ENCODE measurements at regions not wholly inside any gene's neighbourhood (a gene's known extent, or its start where the extent isn't known, plus 50 kb on each side); places are given as distances from the start of the nearest gene placed in this dataset.

GRCh38 chr12:58211211-58211610, 269.8 kb downstream of the ATP23 start:
- in situ Hi-C loops (cut with HindIII; ENCODE audit: low pct_unique_long_range_greater_than_20kb, low sequenced_read_pairs): no loop called here
- DNase-seq (ENCODE audit: low read depth, low spot score): no peak

- DNase-seq (ENCODE audit: low read depth, low spot score): no peak
- in situ Hi-C loops (cut with HindIII; ENCODE audit: low pct_unique_long_range_greater_than_20kb, low sequenced_read_pairs): no loop called here
These were observed 275.8 kb downstream of the ATP23 start for GRCh38 chr12:58217130-58217529.

DNA sequence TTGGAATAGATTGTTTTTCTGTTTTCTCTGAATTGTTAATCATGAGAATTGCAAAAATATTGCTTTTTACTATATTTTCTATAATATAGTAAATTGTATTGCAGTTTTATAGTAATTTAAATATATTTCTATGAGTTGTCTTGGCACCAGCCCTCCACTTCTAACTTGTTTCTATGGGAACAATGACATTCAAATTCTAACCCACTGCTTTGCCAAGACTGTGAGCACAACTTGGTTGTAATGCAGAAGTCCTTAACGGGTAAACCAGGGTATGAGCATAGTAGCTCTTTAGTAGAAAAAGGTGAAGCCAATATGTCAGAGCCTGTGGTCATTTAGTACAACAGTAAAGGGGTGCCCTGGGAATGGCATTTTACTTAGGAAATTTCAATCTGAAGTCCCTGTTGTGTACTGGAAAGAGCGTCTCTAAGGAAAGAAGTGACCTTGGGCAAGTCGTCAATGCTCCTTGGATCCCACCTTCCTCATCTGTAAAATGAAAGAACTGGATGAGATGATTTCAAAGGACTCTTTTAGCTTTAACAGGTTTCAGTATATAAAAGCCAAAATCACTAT, 283.3 kb downstream of the ATP23 start:
- in situ Hi-C loops (cut with HindIII; ENCODE audit: low pct_unique_long_range_greater_than_20kb, low sequenced_read_pairs): no loop called here
- DNase-seq (ENCODE audit: low read depth, low spot score): no peak

DNA sequence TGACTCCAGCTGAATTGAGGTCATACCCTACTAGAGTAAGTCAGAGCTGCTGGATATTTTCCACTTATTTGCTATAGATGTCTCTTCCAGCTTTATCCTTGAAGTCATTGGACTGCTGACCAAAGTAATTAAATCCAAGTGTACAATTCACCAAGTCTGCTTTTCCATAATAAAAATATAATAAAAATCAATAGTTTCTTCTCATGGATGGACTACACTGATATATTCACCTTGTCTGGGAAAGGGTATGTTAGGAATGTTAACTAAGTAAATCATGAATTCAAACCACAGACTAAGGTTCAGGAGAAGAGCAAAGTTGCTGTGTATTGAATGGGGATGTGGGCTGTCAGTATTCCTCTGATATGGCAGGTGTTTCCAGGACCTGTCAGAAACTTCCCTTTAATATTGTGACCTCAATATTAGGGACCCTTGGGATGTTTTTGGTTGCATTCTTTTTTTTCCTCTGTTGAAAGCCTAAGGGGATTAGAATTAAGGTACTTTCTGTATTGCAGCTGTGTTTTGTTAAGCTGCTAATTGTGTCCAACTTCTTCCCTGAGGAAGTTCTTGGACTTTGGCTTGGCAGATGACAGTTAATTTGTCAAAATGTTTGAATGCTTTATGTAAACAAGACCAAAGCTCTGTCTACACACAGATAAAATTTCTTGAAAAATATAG, 284.0 kb downstream of the ATP23 start:
- DNase-seq (ENCODE audit: low read depth, low spot score): no peak
- in situ Hi-C loops (cut with HindIII; ENCODE audit: low pct_unique_long_range_greater_than_20kb, low sequenced_read_pairs): no loop called here

DNA sequence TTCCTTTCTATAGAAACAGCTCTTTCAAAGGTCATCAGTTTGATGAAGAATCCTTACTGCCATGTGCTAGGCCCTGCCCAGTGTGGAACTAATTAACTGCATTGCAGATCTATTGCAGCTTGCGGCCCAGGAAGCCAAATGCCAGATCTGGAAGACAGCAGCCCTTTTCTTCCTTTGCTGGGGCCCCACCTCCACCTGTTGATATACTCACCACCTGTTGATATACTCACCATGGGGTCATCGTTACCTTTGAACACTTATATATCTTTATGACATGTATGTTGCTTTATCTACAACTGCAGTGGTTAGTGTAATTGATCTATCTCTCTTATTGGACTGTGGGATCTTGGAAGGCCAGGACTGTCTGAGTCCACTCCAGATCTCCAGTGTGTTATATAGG, 292.5 kb downstream of the ATP23 start:
- no peak for DNase-seq (ENCODE audit: low read depth, low spot score)
- in situ Hi-C loops (cut with HindIII; ENCODE audit: low pct_unique_long_range_greater_than_20kb, low sequenced_read_pairs): no loop called here

GRCh38 chr12:58238411-58238810, 297.0 kb downstream of the ATP23 start:
- in situ Hi-C loops (cut with HindIII; ENCODE audit: low pct_unique_long_range_greater_than_20kb, low sequenced_read_pairs): no loop called here
- no peak for DNase-seq (ENCODE audit: low read depth, low spot score)

GRCh38 chr12:58241099-58241498, 299.7 kb downstream of the ATP23 start:
- in situ Hi-C loops (cut with HindIII; ENCODE audit: low pct_unique_long_range_greater_than_20kb, low sequenced_read_pairs): no loop called here
- DNase-seq (ENCODE audit: low read depth, low spot score): no peak

DNA sequence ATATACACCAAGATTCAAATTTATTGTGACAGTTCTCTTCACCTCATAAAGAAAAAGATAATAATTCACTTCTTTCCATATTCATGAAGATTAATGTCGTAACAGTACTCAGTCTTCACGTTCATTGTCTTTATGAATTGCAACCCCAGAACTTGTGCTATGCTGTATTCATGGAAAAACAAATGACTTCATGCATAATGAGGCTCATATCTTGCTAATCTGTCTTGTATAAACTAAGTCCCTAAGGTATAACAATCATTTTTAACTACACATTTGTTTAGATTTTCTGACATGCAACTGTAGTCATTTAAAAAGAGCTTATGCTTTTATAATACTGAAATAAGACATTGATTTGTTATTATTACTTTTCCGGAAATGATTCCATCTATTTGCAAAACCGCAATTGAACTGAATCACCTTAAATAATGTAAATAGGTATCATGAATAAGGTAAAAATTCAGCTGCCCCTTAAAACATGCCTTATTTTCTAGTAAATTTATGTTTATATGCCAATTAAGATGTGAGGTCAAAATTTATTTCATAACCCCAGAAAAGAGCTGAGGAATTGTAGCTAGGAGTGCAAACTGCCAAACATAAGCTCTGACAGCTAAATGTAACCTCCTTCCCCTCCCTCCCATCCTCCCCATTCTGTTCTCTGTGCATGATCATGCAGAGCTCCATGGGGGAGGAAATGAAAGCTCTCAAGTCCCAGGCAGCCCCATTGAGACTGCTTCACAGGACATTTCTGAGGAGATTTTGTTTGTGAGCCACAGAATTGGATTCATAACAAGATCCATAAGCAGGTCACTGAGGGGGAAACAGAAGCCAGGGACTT, 301.6 kb downstream of the ATP23 start:
- in situ Hi-C loops (cut with HindIII; ENCODE audit: low pct_unique_long_range_greater_than_20kb, low sequenced_read_pairs): no loop called here
- DNase-seq (ENCODE audit: low read depth, low spot score): no peak

- in situ Hi-C loops (cut with HindIII; ENCODE audit: low pct_unique_long_range_greater_than_20kb, low sequenced_read_pairs): no loop called here
- peak; percentile 41 for DNase-seq (ENCODE audit: low read depth, low spot score)
These were observed 306.3 kb downstream of the ATP23 start for GRCh38 chr12:58247633-58248032.

DNA sequence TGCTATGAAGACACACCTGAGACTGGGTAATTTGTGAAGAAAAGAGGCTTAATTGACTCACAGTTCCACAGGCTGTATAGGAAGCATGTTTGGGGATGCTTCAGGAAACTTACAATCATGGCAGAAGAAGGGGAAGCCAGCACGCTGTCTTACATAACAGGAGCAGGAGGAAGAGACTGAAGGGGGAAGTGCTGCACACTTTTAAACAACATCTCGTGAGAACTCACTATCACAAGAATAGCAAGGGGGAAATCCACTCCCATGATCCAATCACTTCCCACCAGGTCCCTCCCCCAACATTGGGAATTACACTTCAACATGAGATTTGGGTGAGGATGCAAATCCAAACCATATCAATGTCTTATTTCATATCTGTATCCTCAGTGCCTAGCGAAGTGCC, 307.2 kb downstream of the ATP23 start:
- no peak for DNase-seq (ENCODE audit: low read depth, low spot score)
- in situ Hi-C loops (cut with HindIII; ENCODE audit: low pct_unique_long_range_greater_than_20kb, low sequenced_read_pairs): no loop called here

DNA sequence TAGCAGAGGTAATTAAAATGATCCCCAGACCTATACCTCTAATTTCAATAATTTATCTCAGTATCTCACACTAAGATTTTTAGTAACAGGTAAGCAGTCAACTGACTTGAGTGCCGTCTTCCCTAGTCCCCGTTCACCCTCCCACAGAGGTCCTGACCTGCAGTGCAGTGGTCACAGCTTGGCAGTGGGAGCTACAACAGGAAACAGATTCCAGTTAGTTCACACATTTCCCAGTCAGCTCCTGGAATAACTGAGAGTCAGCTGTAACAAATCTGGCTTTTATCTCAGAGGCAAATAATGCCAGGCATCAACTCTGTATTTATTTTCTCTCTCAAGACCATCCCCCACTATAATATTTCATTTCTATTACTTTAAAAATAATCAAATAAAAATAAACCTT, 308.2 kb downstream of the ATP23 start:
- DNase-seq (ENCODE audit: low read depth, low spot score): no peak
- in situ Hi-C loops (cut with HindIII; ENCODE audit: low pct_unique_long_range_greater_than_20kb, low sequenced_read_pairs): no loop called here

DNA sequence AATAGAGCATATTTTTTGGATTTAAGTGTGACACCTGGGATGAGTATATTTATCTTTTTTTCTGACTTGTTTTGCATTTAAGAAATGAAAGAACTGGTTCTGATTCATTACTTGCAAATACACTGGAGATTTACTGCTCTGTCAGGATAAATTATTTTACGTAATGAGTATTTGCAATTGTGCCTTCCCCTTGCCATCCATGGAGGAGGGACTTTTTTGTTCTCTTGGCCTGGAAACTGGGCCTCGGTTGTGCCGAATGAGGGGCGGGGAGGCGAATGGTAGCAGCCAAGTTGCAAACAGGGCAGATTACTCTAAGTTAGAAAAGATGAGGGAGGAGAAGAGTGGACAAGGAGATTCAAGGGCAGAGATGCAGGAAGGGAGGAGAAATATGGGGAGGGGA, 308.7 kb downstream of the ATP23 start:
- DNase-seq (ENCODE audit: low read depth, low spot score): no peak
- in situ Hi-C loops (cut with HindIII; ENCODE audit: low pct_unique_long_range_greater_than_20kb, low sequenced_read_pairs): no loop called here

- in situ Hi-C loops (cut with HindIII; ENCODE audit: low pct_unique_long_range_greater_than_20kb, low sequenced_read_pairs): no loop called here
- no peak for DNase-seq (ENCODE audit: low read depth, low spot score)
These were observed 311.5 kb downstream of the ATP23 start for GRCh38 chr12:58252914-58253313.

- in situ Hi-C loops (cut with HindIII; ENCODE audit: low pct_unique_long_range_greater_than_20kb, low sequenced_read_pairs): no loop called here
- no peak for DNase-seq (ENCODE audit: low read depth, low spot score)
These were observed 312.3 kb downstream of the ATP23 start for GRCh38 chr12:58253663-58254062.

GRCh38 chr12:58254463-58255100, 313.2 kb downstream of the ATP23 start:
- in situ Hi-C loops (cut with HindIII; ENCODE audit: low pct_unique_long_range_greater_than_20kb, low sequenced_read_pairs): no loop called here
- DNase-seq (ENCODE audit: low read depth, low spot score): no peak

DNA sequence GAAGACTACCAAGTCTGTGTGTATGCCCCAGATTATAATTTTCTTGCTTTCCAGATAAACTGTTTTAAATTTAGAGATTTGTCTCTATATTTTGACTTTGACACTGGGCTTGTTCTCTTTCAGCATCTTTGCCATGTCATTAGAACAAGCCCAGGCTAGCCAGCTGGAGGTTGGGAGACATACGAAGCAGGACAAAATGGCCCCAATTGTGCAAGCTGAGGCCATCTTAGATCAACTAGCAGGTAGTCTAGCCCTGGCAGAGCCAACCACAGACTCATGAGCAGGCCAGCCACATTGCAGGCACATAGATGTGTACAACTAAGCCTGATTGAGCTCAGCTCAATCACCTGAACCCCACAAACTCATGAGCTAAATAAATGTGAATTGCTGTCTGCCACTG, 321.4 kb downstream of the ATP23 start:
- no peak for DNase-seq (ENCODE audit: low read depth, low spot score)
- in situ Hi-C loops (cut with HindIII; ENCODE audit: low pct_unique_long_range_greater_than_20kb, low sequenced_read_pairs): no loop called here

- no peak for DNase-seq (ENCODE audit: low read depth, low spot score)
- in situ Hi-C loops (cut with HindIII; ENCODE audit: low pct_unique_long_range_greater_than_20kb, low sequenced_read_pairs): no loop called here
These were observed 322.4 kb downstream of the ATP23 start for GRCh38 chr12:58263816-58264215.

- in situ Hi-C loops (cut with HindIII; ENCODE audit: low pct_unique_long_range_greater_than_20kb, low sequenced_read_pairs): no loop called here
- DNase-seq (ENCODE audit: low read depth, low spot score): no peak
These were observed 326.7 kb downstream of the ATP23 start for GRCh38 chr12:58268069-58268468.
